Mesendoderm (in vitro differentiated cells): ENCODE measurements at regions not wholly inside any gene's neighbourhood (a gene's known extent, or its start where the extent isn't known, plus 50 kb on each side); places are given as distances from the start of the nearest gene placed in this dataset.
A peak's percentile ranks its signal among the peaks of the same experiment; 100 is the strongest.

Source experiments
- DNase-seq: peaks from one replicate; pipeline ENCODE4 v3.0.0; 2013
- H2AK5ac ChIP-seq: 2 replicates; pipeline ENCODE4 v1.6.1; 2013; ENCODE audit warnings: low read length, inconsistent platforms
- H2BK120ac ChIP-seq: 2 replicates; pipeline ENCODE4 v1.6.1; 2013; ENCODE audit warnings: low read depth, mild to moderate bottlenecking, low read length, moderate library complexity, mixed read lengths
- H2BK15ac ChIP-seq: replicated peaks from 2 replicates; pipeline ENCODE4 v1.6.1; 2013; ENCODE audit warnings: low read depth, mild to moderate bottlenecking, moderate library complexity
- H2BK5ac ChIP-seq: 2 replicates; pipeline ENCODE4 v1.6.1; 2013; ENCODE audit warnings: low read length, inconsistent platforms
- H3K18ac ChIP-seq: 2 replicates; pipeline ENCODE4 v1.6.1; 2013; ENCODE audit warnings: mild to moderate bottlenecking, low read length, mixed read lengths
- H3K23ac ChIP-seq: one replicate; pipeline ENCODE4 v1.6.1; 2013; ENCODE audit warnings: low read length
- H3K27ac ChIP-seq: 2 replicates; pipeline ENCODE4 v1.5.1; 2013; ENCODE audit warnings: low read depth, mild to moderate bottlenecking, inconsistent platforms, low read length, moderate library complexity
- H3K27me3 ChIP-seq: 2 replicates; pipeline ENCODE4 v1.6.1; 2013; ENCODE audit warnings: low read length, control low read depth, mild to moderate bottlenecking, inconsistent platforms; ENCODE audit not compliant: insufficient read depth, poor library complexity
- H3K36me3 ChIP-seq: 2 replicates; pipeline ENCODE4 v1.6.1; 2013; ENCODE audit warnings: low read length, inconsistent platforms; ENCODE audit not compliant: control insufficient read depth, insufficient read depth
- H3K4ac ChIP-seq: one replicate; pipeline ENCODE4 v1.6.1; 2013; ENCODE audit warnings: low read depth, mild to moderate bottlenecking, low read length, moderate library complexity
- H3K4me1 ChIP-seq: 2 replicates; pipeline ENCODE4 v1.6.1; 2013; ENCODE audit warnings: low read depth, low read length, inconsistent platforms; ENCODE audit not compliant: control insufficient read depth
- H3K4me2 ChIP-seq: 2 replicates; pipeline ENCODE4 v1.6.1; 2013; ENCODE audit warnings: low read length
- H3K4me3 ChIP-seq: 2 replicates; pipeline ENCODE4 v1.5.1; 2013; ENCODE audit warnings: mild to moderate bottlenecking, low read length
- H3K56ac ChIP-seq: one replicate; pipeline ENCODE4 v1.6.1; 2013; ENCODE audit warnings: low read length
- H3K79me1 ChIP-seq: 2 replicates; pipeline ENCODE4 v1.6.1; 2013; ENCODE audit warnings: low read length, inconsistent platforms
- H3K79me2 ChIP-seq: 2 replicates; pipeline ENCODE4 v1.6.1; 2013; ENCODE audit warnings: mild to moderate bottlenecking, low read length; ENCODE audit not compliant: control insufficient read depth, insufficient read depth
- H3K9ac ChIP-seq: 2 replicates; pipeline ENCODE4 v1.6.1; 2013; ENCODE audit warnings: low read length, inconsistent platforms
- H4K5ac ChIP-seq: one replicate; pipeline ENCODE4 v1.6.1; 2013; ENCODE audit warnings: low read length
- H4K8ac ChIP-seq: one replicate; pipeline ENCODE4 v1.6.1; 2013; ENCODE audit warnings: low read depth, mild to moderate bottlenecking, control low read depth, low read length, moderate library complexity
- WGBS: extraction: QIAGEN DNeasy Blood & Tissue Kit; methylation state at CpG from one replicate; pipeline ENCODE4 v1.1.7; 2013; ENCODE audit warnings: low lambda C conversion rate, missing lambda C conversion rate; ENCODE audit not compliant: insufficient coverage; ENCODE audit errors: extremely low coverage; 5-methylcytosine and 5-hydroxymethylcytosine counted together

GRCh38 chr17:33464669-33465280, 171.7 kb upstream of the ASIC2 start:
- Histone ChIP-seq H4K8ac (no peak overlapping the region), H3K9ac (no peak overlapping the region), H3K18ac (no peak overlapping the region), H3K4me3 (no peak overlapping the region), H3K36me3 (no peaks in the 10 kb centered on the region), H4K5ac (no peak overlapping the region), H2BK5ac (no peak overlapping the region), H2AK5ac (no peak overlapping the region), H2BK120ac (no peak overlapping the region), H3K4me2 (no peak overlapping the region), H3K79me2 (no peaks in the 10 kb centered on the region), H3K4me1 (no peaks in the 10 kb centered on the region), H3K4ac (no peak overlapping the region), H3K23ac (no peak overlapping the region), H3K79me1 (no peaks in the 10 kb centered on the region), H2BK15ac (no peak overlapping the region), H3K27ac (no peak overlapping the region), H3K27me3 (no peaks in the 10 kb centered on the region), H3K56ac (no peak overlapping the region)
- peak; percentile 57 for DNase-seq

- H3K27me3 ChIP-seq, result no peaks in the 10 kb centered on the region
- H3K4me2 ChIP-seq, result no peak overlapping the region
- no CpG with 5 or more reads among the region's 3 CpGs for WGBS
- H3K4ac ChIP-seq, result no peak overlapping the region
- no peaks in the 10 kb centered on the region for H3K79me1 ChIP-seq
- H3K4me3 ChIP-seq, result no peak overlapping the region
- H3K9ac ChIP-seq, result no peak overlapping the region
- no peak for DNase-seq
- H3K23ac ChIP-seq, result no peak overlapping the region
- no peak overlapping the region for H3K18ac ChIP-seq
- H3K56ac ChIP-seq, result no peak overlapping the region
- H2BK5ac ChIP-seq, result no peak overlapping the region
- H2BK15ac ChIP-seq, result no peak overlapping the region
- H3K27ac ChIP-seq, result no peak overlapping the region
- H4K5ac ChIP-seq, result no peak overlapping the region
- no peak overlapping the region for H4K8ac ChIP-seq
- H3K36me3 ChIP-seq, result no peaks in the 10 kb centered on the region
- H2BK120ac ChIP-seq, result no peak overlapping the region
- H3K79me2 ChIP-seq, result no peaks in the 10 kb centered on the region
- no peaks in the 10 kb centered on the region for H3K4me1 ChIP-seq
- H2AK5ac ChIP-seq, result no peak overlapping the region
These were observed 176.3 kb upstream of the ASIC2 start for GRCh38 chr17:33469421-33469820.

GRCh38 chr17:33469911-33470310, 176.8 kb upstream of the ASIC2 start:
- H3K18ac ChIP-seq, result no peak overlapping the region
- no peak for DNase-seq
- H2BK120ac ChIP-seq, result no peak overlapping the region
- no peak overlapping the region for H4K8ac ChIP-seq
- H3K4ac ChIP-seq, result no peak overlapping the region
- no peaks in the 10 kb centered on the region for H3K36me3 ChIP-seq
- peaks cover 4% of the 10 kb centered on the region for H3K4me1 ChIP-seq
- H3K27ac ChIP-seq, result no peak overlapping the region
- no peak overlapping the region for H3K9ac ChIP-seq
- no peak overlapping the region for H3K4me3 ChIP-seq
- no peak overlapping the region for H3K23ac ChIP-seq
- no peaks in the 10 kb centered on the region for H3K79me2 ChIP-seq
- H2AK5ac ChIP-seq, result no peak overlapping the region
- no peak overlapping the region for H2BK5ac ChIP-seq
- WGBS, result no CpG with 5 or more reads among the region's 2 CpGs
- no peaks in the 10 kb centered on the region for H3K27me3 ChIP-seq
- no peak overlapping the region for H3K4me2 ChIP-seq
- no peak overlapping the region for H3K56ac ChIP-seq
- no peak overlapping the region for H4K5ac ChIP-seq
- H3K79me1 ChIP-seq, result no peaks in the 10 kb centered on the region
- H2BK15ac ChIP-seq, result no peak overlapping the region

GRCh38 chr17:33473061-33473460, 180.0 kb upstream of the ASIC2 start:
- no peak overlapping the region for H4K5ac ChIP-seq
- H3K23ac ChIP-seq, result no peak overlapping the region
- no peak overlapping the region for H3K4ac ChIP-seq
- H3K18ac ChIP-seq, result no peak overlapping the region
- WGBS, result no CpG with 5 or more reads among the region's 3 CpGs
- H2BK120ac ChIP-seq, result no peak overlapping the region
- no peak overlapping the region for H3K4me3 ChIP-seq
- H3K4me2 ChIP-seq, result no peak overlapping the region
- H2BK5ac ChIP-seq, result no peak overlapping the region
- no peaks in the 10 kb centered on the region for H3K36me3 ChIP-seq
- H3K79me1 ChIP-seq, result no peaks in the 10 kb centered on the region
- H2AK5ac ChIP-seq, result no peak overlapping the region
- H3K27me3 ChIP-seq, result no peaks in the 10 kb centered on the region
- no peak overlapping the region for H3K9ac ChIP-seq
- no peak for DNase-seq
- H4K8ac ChIP-seq, result no peak overlapping the region
- H2BK15ac ChIP-seq, result no peak overlapping the region
- H3K79me2 ChIP-seq, result no peaks in the 10 kb centered on the region
- no peak overlapping the region for H3K56ac ChIP-seq
- peaks cover 7% of the 10 kb centered on the region for H3K4me1 ChIP-seq
- H3K27ac ChIP-seq, result no peak overlapping the region

- H3K4me3 ChIP-seq, result no peak overlapping the region
- H3K23ac ChIP-seq, result no peak overlapping the region
- no peaks in the 10 kb centered on the region for H3K79me1 ChIP-seq
- H4K5ac ChIP-seq, result no peak overlapping the region
- WGBS, result no CpG with 5 or more reads among the region's 5 CpGs
- no peaks in the 10 kb centered on the region for H3K27me3 ChIP-seq
- DNase-seq, result no peak
- H2AK5ac ChIP-seq, result no peak overlapping the region
- H2BK120ac ChIP-seq, result no peak overlapping the region
- no peak overlapping the region for H3K9ac ChIP-seq
- no peaks in the 10 kb centered on the region for H3K36me3 ChIP-seq
- peaks cover 7% of the 10 kb centered on the region for H3K4me1 ChIP-seq
- H2BK5ac ChIP-seq, result no peak overlapping the region
- no peak overlapping the region for H3K18ac ChIP-seq
- no peak overlapping the region for H3K4me2 ChIP-seq
- H2BK15ac ChIP-seq, result no peak overlapping the region
- no peak overlapping the region for H4K8ac ChIP-seq
- H3K27ac ChIP-seq, result no peak overlapping the region
- no peak overlapping the region for H3K56ac ChIP-seq
- no peak overlapping the region for H3K4ac ChIP-seq
- no peaks in the 10 kb centered on the region for H3K79me2 ChIP-seq
These were observed 181.7 kb upstream of the ASIC2 start for GRCh38 chr17:33474789-33475188.

GRCh38 chr17:33475594-33475993, 182.5 kb upstream of the ASIC2 start:
- H3K27me3 ChIP-seq, result no peaks in the 10 kb centered on the region
- H3K4ac ChIP-seq, result no peak overlapping the region
- H3K4me3 ChIP-seq, result no peak overlapping the region
- no CpG with 5 or more reads among the region's 7 CpGs for WGBS
- no peak overlapping the region for H2AK5ac ChIP-seq
- H3K23ac ChIP-seq, result no peak overlapping the region
- H4K5ac ChIP-seq, result no peak overlapping the region
- H3K4me2 ChIP-seq, result no peak overlapping the region
- H2BK5ac ChIP-seq, result no peak overlapping the region
- H3K27ac ChIP-seq, result no peak overlapping the region
- no peak overlapping the region for H3K56ac ChIP-seq
- peaks cover 7% of the 10 kb centered on the region for H3K4me1 ChIP-seq
- no peak overlapping the region for H2BK15ac ChIP-seq
- H2BK120ac ChIP-seq, result no peak overlapping the region
- no peaks in the 10 kb centered on the region for H3K36me3 ChIP-seq
- H3K9ac ChIP-seq, result no peak overlapping the region
- H3K79me1 ChIP-seq, result no peaks in the 10 kb centered on the region
- no peaks in the 10 kb centered on the region for H3K79me2 ChIP-seq
- DNase-seq, result peak; percentile 46
- no peak overlapping the region for H4K8ac ChIP-seq
- no peak overlapping the region for H3K18ac ChIP-seq
